SKM-1 treated with dmso at 0.1 percent for 144 hours (cell line): ENCODE measurements at regions not wholly inside any gene's neighbourhood (a gene's known extent, or its start where the extent isn't known, plus 50 kb on each side); places are given as distances from the start of the nearest gene placed in this dataset.

Experiments used
- DNase-seq: peaks from one replicate; lab custom pipeline; 2025; ENCODE audit not compliant: unreplicated experiment; lab: John Stamatoyannopoulos, UW

- no peak for DNase-seq
Measured at GRCh38 chr2:58866527-58866926, 625.4 kb upstream of the FANCL start.

- DNase-seq: no peak
Measured at GRCh38 chr2:58866040-58866439, 624.9 kb upstream of the FANCL start.

DNA sequence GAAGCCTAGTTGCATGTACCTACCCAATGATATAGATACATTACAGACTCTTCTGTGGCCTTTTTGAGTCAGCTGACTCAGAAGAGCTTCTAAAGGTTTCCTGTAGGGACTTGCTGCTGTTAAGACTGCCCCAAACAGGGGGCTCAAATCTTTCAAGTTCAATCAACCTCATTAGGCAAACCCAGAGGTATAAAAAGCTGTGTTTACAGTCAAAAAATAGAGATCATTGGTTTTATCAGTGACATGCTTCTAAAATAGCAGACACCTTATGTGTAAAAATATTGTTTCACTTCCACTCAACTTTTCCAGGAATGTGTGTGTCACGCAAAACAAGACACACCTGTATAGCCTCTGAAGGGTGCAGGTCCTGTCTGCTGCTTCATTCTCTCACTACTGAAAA lies 624.3 kb upstream of the FANCL start:
- DNase-seq: no peak

GRCh38 chr2:58862244-58862643 lies 621.1 kb upstream of the FANCL start:
- no peak for DNase-seq

GRCh38 chr2:58860586-58860985 lies 619.5 kb upstream of the FANCL start:
- DNase-seq: no peak

DNA sequence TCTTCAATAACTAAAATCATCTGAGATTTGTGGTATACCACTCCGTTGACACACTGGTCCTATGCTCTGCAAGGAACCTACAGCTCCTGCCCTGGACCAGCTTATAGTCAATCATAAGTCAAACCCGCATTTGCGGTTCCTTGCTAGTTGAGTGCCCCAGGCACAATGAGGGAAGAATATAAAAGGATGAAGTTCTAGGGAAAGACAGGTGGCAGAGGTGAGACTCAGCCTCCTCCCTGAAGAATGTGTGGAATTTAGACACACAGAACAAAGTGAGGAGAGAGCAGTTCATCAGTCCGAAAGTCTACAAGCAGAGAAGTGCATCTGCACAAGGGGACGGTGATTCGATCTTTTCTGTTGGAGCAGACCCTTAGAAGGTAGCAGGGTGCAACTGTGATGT lies 615.0 kb upstream of the FANCL start:
- no peak for DNase-seq

GRCh38 chr2:58853420-58853819 lies 612.3 kb upstream of the FANCL start:
- no peak for DNase-seq

GRCh38 chr2:58852905-58853304 lies 611.8 kb upstream of the FANCL start:
- no peak for DNase-seq

DNA sequence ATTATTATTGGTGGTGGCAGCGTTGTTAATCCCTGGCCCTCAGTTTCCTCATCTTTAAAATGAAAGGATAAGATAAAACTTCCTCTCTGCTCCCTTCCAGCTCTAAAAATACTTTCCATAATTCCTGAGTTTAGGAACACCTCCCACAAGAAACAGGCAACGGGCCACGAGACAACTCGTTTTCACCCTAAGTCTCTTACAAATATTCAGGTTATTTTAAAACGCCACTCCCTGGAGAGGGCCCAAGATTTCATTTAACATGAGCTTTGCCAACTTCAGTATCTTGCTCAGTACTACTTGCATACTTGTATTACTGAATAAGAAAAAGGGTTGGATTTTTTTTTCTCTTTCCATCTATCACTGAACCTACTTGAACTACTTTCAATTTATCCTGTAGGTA lies 611.1 kb upstream of the FANCL start:
- no peak for DNase-seq

DNA sequence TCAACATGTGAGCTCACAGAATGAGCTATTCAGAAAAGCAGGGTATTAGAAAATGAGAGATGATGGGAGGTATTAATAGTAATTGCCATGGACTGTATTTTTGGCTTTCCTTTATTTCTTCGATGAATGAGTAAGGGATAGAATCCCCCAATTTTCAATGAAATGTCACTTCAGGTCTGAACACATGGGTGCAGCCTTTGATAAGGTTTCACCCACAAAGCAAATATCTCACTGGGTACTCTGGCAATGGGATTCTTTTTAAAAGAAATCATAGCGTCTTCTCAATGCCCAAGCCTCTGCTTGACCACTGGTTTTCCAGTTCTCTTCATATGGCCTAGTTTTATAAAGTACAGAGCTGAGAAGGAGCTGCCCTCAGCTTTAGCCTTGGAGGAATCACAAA lies 610.5 kb upstream of the FANCL start:
- DNase-seq: no peak

DNA sequence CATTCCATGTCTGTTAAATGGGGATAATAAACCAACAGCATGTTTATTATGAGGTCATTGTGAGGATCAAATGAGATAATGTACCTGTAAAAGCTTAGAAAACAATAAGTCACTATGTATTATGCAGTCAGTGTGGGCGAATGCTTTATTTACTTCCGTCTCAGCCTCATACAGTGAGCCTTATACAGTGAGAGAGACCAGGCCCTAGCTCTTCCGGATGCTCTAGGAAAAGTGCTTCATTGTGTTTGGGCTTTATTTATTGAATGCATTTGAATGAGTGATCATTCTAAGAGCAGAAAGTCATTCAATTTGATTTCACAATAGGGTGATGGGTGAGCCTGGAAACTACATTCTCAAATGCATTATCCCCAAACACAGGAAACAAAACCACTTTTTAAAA lies 603.9 kb upstream of the FANCL start:
- DNase-seq: no peak

DNA sequence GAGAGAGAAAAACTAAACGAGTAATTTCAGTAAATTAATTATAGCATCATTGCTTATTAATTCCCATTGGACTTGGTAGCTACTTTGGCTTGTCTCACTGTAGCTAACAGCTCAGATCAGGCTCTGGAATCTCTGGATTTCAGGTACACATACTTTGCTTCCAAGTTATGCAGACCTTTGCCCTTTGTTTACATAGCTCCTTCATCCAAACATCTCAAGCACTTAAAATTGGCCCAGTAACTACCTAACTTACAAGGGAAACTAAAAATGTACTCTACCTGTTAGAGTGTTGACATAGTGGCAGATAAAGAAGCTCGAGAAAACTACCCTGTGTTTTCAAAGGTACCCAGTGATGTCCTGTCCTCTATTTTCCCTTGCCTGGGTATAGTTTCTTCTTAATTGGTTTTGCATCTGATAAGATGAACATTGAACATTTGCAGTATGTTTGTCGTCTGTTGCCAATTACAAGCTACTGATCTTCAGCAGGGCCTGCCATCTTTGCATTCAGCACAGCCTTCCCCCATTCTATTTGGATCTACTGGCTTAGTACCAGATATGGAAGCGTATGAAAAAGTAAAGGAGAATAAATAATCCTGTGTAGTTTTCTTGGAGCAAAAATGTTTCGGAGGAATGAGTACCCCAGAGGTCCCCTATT lies 601.5 kb upstream of the FANCL start:
- no peak for DNase-seq

GRCh38 chr2:58834404-58834803 lies 593.3 kb upstream of the FANCL start:
- no peak for DNase-seq

DNA sequence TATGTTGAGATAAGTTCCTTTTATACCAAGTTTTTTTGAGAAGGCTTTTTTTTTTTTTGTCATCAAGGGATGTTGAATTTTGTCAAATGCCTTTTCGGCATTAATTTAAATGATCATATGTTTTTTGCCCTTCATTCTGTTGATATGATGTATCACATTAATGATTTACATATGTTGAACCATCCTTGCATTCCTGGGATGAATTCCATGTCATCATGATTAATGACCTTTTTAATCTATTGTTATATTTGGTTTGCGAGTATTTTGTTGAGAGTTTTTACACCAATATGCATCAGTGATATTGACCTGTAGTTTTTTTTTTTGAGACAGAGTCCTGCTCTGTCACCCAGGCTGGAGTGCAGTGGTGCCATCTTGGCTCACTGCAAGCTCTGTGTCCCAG lies 585.7 kb upstream of the FANCL start:
- DNase-seq: no peak

GRCh38 chr2:58812771-58813344 lies 571.7 kb upstream of the FANCL start:
- DNase-seq: no peak

DNA sequence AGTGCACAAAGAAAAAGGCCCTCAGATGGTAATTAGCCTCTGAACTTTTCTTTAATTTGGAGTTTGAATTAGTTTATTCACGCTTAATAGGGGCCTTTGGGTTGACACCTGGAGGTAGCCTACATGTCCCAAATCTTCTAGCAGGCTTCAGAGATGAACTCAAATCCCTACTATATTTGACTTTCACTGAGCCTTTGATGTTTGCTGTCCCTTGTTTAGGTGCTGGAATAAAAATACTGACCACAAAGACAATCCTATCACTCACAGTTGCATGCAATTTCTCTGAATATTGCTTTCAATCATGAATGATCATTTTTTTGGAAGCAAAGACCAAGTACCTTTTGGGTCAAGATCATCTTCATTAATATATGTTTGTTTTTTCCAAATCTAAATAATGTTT lies 564.0 kb upstream of the FANCL start:
- DNase-seq: no peak

DNA sequence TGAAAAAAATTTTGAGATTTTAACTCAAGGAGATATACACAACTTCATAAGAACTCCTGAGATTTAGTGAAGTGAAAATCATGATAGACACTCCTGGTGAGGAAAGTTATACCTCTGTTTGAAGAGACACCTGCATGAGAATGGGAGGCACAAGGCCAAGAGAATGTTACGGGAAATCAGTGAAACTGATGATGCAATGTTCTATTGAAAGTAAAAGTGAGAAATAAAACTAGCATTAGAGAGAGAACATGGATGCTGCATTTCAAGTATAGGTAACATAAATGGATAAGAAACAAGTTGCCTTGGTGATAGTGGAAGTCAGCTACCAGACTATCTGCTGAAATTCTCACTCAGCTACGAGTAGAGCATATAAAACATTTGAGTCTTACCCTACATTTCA lies 562.1 kb upstream of the FANCL start:
- no peak for DNase-seq

DNA sequence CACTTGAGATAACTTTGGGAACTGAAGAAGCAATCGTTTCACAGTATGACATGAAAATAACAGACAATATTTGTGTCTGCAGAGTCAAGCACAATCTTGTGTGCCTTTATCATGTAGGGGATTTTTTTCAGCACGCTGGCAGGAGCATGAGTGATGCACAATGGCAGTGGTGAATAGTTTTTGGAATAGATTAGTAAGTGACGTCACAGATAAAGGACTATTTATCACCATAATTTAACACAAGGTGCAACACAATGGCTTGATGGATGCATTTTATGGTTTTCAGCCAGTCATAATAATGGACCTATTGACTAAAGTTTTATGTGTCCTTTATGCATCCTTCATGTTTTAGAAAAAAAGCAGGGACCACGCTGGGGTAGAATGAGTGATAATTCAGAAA lies 559.8 kb upstream of the FANCL start:
- no peak for DNase-seq

- DNase-seq: no peak
Measured at GRCh38 chr2:58798676-58799208, 557.6 kb upstream of the FANCL start.

DNA sequence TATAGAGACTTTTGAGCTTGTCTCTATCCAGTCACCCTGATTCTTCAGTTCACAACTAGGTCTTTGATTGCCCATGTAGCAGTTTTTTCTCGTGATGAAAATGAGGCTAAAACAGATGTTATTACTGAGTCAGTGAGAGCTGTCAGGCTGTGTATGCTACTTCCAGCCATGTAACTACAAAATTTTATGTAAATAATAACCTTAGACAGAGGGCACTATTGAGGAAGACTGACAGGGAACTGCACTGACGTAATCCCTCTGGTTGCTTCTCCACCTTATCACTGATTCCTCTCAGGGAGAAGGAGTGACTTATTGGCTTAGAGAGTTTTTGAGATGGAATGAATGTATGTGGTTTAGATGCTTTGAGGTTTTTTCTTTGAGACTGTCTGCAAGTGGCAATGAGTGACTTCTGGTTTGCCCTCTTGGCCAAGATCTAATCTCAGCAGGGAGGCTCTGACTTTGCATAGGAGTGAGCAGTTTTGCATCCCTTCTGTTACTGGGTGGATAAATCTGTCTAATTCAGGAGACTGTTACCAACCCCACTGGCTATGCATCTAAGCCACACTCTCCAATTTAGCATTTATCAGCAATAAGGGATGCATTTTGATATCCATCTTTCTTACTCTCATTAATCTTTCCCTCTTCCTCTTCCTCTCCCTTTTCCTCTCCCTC lies 555.2 kb upstream of the FANCL start:
- DNase-seq: no peak

DNA sequence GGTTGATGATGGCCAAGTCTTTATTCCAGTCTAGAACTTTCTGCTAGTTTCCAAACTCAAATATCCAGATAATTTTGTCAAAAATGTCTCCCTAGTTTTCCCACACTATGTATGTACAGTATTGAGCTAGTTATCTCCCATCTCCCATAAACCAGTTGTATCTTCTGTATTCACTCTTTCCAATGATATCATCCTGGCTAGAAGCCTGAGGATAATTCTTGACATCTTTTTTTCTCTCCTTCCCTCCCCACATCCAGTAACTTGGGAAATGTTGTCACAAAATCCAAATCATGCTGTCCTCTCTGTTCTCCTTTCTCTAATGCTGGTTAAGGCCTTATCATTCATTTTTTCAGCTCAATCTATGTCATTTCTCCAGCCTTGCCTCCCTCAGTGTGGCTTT lies 553.8 kb upstream of the FANCL start:
- no peak for DNase-seq

DNA sequence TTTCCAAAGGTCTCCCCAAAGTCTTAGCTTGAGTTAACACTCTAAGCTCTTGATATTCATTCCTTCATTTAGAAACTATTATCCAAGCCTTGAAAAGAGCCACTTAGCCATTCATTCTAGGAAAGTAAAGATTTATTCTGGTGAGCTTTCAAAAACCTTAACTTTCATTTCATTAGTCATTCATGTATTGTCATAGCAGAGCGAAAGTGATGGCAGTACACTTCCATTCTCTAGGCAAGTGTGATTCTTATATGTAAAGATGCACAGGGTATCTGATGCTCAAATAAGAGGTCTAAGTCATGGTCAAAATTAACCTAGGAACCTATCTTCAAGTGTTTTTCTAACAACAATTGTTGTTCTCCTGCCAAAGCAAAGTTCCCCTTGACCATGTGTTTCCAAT lies 553.0 kb upstream of the FANCL start:
- DNase-seq: no peak

GRCh38 chr2:58788402-58788801 lies 547.3 kb upstream of the FANCL start:
- no peak for DNase-seq
